ENCODE measurements at regions not wholly inside any gene's neighbourhood (a gene's known extent, or its start where the extent isn't known, plus 50 kb on each side); places are given as distances from the start of the nearest gene placed in this dataset.

- Histone ChIP-seq H2AK5ac (ENCODE audit: low read length, severe bottlenecking) (no peak overlapping the region), H3K4ac (ENCODE audit: low read depth in 1 of 2, low read length in 2 of 2) (no peak overlapping the region), H4K8ac (ENCODE audit: low read length) (no peak overlapping the region), H2BK12ac (ENCODE audit: low read length in 2 of 2) (no peak overlapping the region), H3K23ac (ENCODE audit: low read length in 2 of 2) (no peak overlapping the region), H3K14ac (ENCODE audit: low read length in 2 of 2) (no peak overlapping the region), H3K4me2 (ENCODE audit: low read length, poor library complexity, severe bottlenecking) (no peak overlapping the region), H3K79me1 (replicated peaks; ENCODE audit: low read length, poor library complexity, severe bottlenecking) (no peaks in the 10 kb centered on the region), H3K9me3 (ENCODE audit: control insufficient read depth, low read length) (no peaks in the 10 kb centered on the region), H3K4me3 (ENCODE audit: insufficient read depth in 1 of 2, low read depth in 1 of 2, low read length in 2 of 2) (no peak overlapping the region), H2BK15ac (ENCODE audit: low read depth, poor library complexity, severe bottlenecking) (no peak overlapping the region), H3K36me3 (ENCODE audit: control insufficient read depth in 1 of 2, insufficient read depth in 2 of 2, low read depth in 1 of 2, low read length in 2 of 2) (no peaks in the 10 kb centered on the region), H3K9ac (ENCODE audit: low read length) (no peak overlapping the region), H2BK5ac (ENCODE audit: low read depth, low read length, poor library complexity, severe bottlenecking) (no peak overlapping the region), H3K4me1 (ENCODE audit: control insufficient read depth, insufficient read depth, low read depth, low read length) (peaks cover under 1% of the 10 kb centered on the region), H4K91ac (ENCODE audit: low read length) (no peak overlapping the region), H3K27me3 (ENCODE audit: control insufficient read depth in 1 of 2, insufficient read depth in 1 of 2, low read length in 2 of 2) (no peaks in the 10 kb centered on the region), H2AFZ (ENCODE audit: low read depth, low read length) (no peak overlapping the region), H2BK120ac (ENCODE audit: low read depth, low read length) (no peak overlapping the region), H3K18ac (ENCODE audit: low read depth in 1 of 2, low read length in 2 of 2) (no peak overlapping the region), H3K27ac (ENCODE audit: low read length, poor library complexity, severe bottlenecking) (no peak overlapping the region)
- WGBS: 79% methylated on average over 2 of the region's 3 CpGs
- DNase-seq: peak; percentile 52
Observed at GRCh38 chr12:43099691-43100163, 452.3 kb downstream of the ADAMTS20 start.

- no peak overlapping the region for H2AFZ ChIP-seq (ENCODE audit: low read depth, low read length)
- no peaks in the 10 kb centered on the region for H3K27me3 ChIP-seq (ENCODE audit: control insufficient read depth in 1 of 2, insufficient read depth in 1 of 2, low read length in 2 of 2)
- no peak overlapping the region for H2BK15ac ChIP-seq (ENCODE audit: low read depth, poor library complexity, severe bottlenecking)
- H3K9me3 ChIP-seq (ENCODE audit: control insufficient read depth, low read length): no peaks in the 10 kb centered on the region
- no peak overlapping the region for H2BK12ac ChIP-seq (ENCODE audit: low read length in 2 of 2)
- H2AK5ac ChIP-seq (ENCODE audit: low read length, severe bottlenecking): no peak overlapping the region
- no peak overlapping the region for H3K18ac ChIP-seq (ENCODE audit: low read depth in 1 of 2, low read length in 2 of 2)
- H3K9ac ChIP-seq (ENCODE audit: low read length): no peak overlapping the region
- no peaks in the 10 kb centered on the region for H3K4me1 ChIP-seq (ENCODE audit: control insufficient read depth, insufficient read depth, low read depth, low read length)
- H2BK120ac ChIP-seq (ENCODE audit: low read depth, low read length): no peak overlapping the region
- no peak overlapping the region for H2BK5ac ChIP-seq (ENCODE audit: low read depth, low read length, poor library complexity, severe bottlenecking)
- 79% methylated on average over 5 of the region's 7 CpGs for WGBS
- H4K91ac ChIP-seq (ENCODE audit: low read length): no peak overlapping the region
- no peak overlapping the region for H3K4me3 ChIP-seq (ENCODE audit: insufficient read depth in 1 of 2, low read depth in 1 of 2, low read length in 2 of 2)
- DNase-seq: no peak
- H3K4ac ChIP-seq (ENCODE audit: low read depth in 1 of 2, low read length in 2 of 2): no peak overlapping the region
- no peak overlapping the region for H3K14ac ChIP-seq (ENCODE audit: low read length in 2 of 2)
- no peak overlapping the region for H3K4me2 ChIP-seq (ENCODE audit: low read length, poor library complexity, severe bottlenecking)
- H3K36me3 ChIP-seq (ENCODE audit: control insufficient read depth in 1 of 2, insufficient read depth in 2 of 2, low read depth in 1 of 2, low read length in 2 of 2): no peaks in the 10 kb centered on the region
- no peak overlapping the region for H4K8ac ChIP-seq (ENCODE audit: low read length)
- H3K79me1 ChIP-seq (replicated peaks; ENCODE audit: low read length, poor library complexity, severe bottlenecking): no peaks in the 10 kb centered on the region
- no peak overlapping the region for H3K27ac ChIP-seq (ENCODE audit: low read length, poor library complexity, severe bottlenecking)
- no peak overlapping the region for H3K23ac ChIP-seq (ENCODE audit: low read length in 2 of 2)
Observed at GRCh38 chr12:43098766-43099550, 453.0 kb downstream of the ADAMTS20 start.

GRCh38 chr12:43098071-43098470 lies 453.9 kb downstream of the ADAMTS20 start:
- Histone ChIP-seq H3K9ac (ENCODE audit: low read length) (no peak overlapping the region), H3K36me3 (ENCODE audit: control insufficient read depth in 1 of 2, insufficient read depth in 2 of 2, low read depth in 1 of 2, low read length in 2 of 2) (no peaks in the 10 kb centered on the region), H3K4ac (ENCODE audit: low read depth in 1 of 2, low read length in 2 of 2) (no peak overlapping the region)

GRCh38 chr12:43097471-43097870 lies 454.5 kb downstream of the ADAMTS20 start:
- no peak overlapping the region for H2BK120ac ChIP-seq (ENCODE audit: low read depth, low read length)
- no peak overlapping the region for H4K8ac ChIP-seq (ENCODE audit: low read length)
- no peak overlapping the region for H2BK12ac ChIP-seq (ENCODE audit: low read length in 2 of 2)
- no peak overlapping the region for H2AK5ac ChIP-seq (ENCODE audit: low read length, severe bottlenecking)
- WGBS: 95% methylated on average over 1 of the region's 1 CpG
- H3K27ac ChIP-seq (ENCODE audit: low read length, poor library complexity, severe bottlenecking): no peak overlapping the region
- no peak overlapping the region for H2BK15ac ChIP-seq (ENCODE audit: low read depth, poor library complexity, severe bottlenecking)
- no peak overlapping the region for H4K91ac ChIP-seq (ENCODE audit: low read length)
- no peak overlapping the region for H2BK5ac ChIP-seq (ENCODE audit: low read depth, low read length, poor library complexity, severe bottlenecking)
- no peaks in the 10 kb centered on the region for H3K36me3 ChIP-seq (ENCODE audit: control insufficient read depth in 1 of 2, insufficient read depth in 2 of 2, low read depth in 1 of 2, low read length in 2 of 2)
- no peak for DNase-seq
- H3K23ac ChIP-seq (ENCODE audit: low read length in 2 of 2): no peak overlapping the region
- no peak overlapping the region for H3K9ac ChIP-seq (ENCODE audit: low read length)
- no peak overlapping the region for H3K4ac ChIP-seq (ENCODE audit: low read depth in 1 of 2, low read length in 2 of 2)
- no peaks in the 10 kb centered on the region for H3K9me3 ChIP-seq (ENCODE audit: control insufficient read depth, low read length)
- no peak overlapping the region for H3K4me3 ChIP-seq (ENCODE audit: insufficient read depth in 1 of 2, low read depth in 1 of 2, low read length in 2 of 2)
- H3K18ac ChIP-seq (ENCODE audit: low read depth in 1 of 2, low read length in 2 of 2): no peak overlapping the region
- no peaks in the 10 kb centered on the region for H3K27me3 ChIP-seq (ENCODE audit: control insufficient read depth in 1 of 2, insufficient read depth in 1 of 2, low read length in 2 of 2)
- H3K14ac ChIP-seq (ENCODE audit: low read length in 2 of 2): no peak overlapping the region
- no peak overlapping the region for H2AFZ ChIP-seq (ENCODE audit: low read depth, low read length)
- no peak overlapping the region for H3K4me2 ChIP-seq (ENCODE audit: low read length, poor library complexity, severe bottlenecking)
- H3K79me1 ChIP-seq (replicated peaks; ENCODE audit: low read length, poor library complexity, severe bottlenecking): no peaks in the 10 kb centered on the region
- H3K4me1 ChIP-seq (ENCODE audit: control insufficient read depth, insufficient read depth, low read depth, low read length): no peaks in the 10 kb centered on the region

More at GRCh38 chr12:43098071-43098470, 453.9 kb downstream of the ADAMTS20 start:
- Histone ChIP-seq H3K4me1 (ENCODE audit: control insufficient read depth, insufficient read depth, low read depth, low read length) (no peaks in the 10 kb centered on the region), H2AFZ (ENCODE audit: low read depth, low read length) (no peak overlapping the region), H3K27ac (ENCODE audit: low read length, poor library complexity, severe bottlenecking) (no peak overlapping the region), H3K18ac (ENCODE audit: low read depth in 1 of 2, low read length in 2 of 2) (no peak overlapping the region), H3K4me2 (ENCODE audit: low read length, poor library complexity, severe bottlenecking) (no peak overlapping the region), H3K23ac (ENCODE audit: low read length in 2 of 2) (no peak overlapping the region), H4K91ac (ENCODE audit: low read length) (no peak overlapping the region), H2BK120ac (ENCODE audit: low read depth, low read length) (no peak overlapping the region), H4K8ac (ENCODE audit: low read length) (no peak overlapping the region), H3K9me3 (ENCODE audit: control insufficient read depth, low read length) (no peaks in the 10 kb centered on the region), H2AK5ac (ENCODE audit: low read length, severe bottlenecking) (no peak overlapping the region), H2BK12ac (ENCODE audit: low read length in 2 of 2) (no peak overlapping the region), H3K79me1 (replicated peaks; ENCODE audit: low read length, poor library complexity, severe bottlenecking) (no peaks in the 10 kb centered on the region), H3K4me3 (ENCODE audit: insufficient read depth in 1 of 2, low read depth in 1 of 2, low read length in 2 of 2) (no peak overlapping the region), H2BK15ac (ENCODE audit: low read depth, poor library complexity, severe bottlenecking) (no peak overlapping the region), H3K14ac (ENCODE audit: low read length in 2 of 2) (no peak overlapping the region), H2BK5ac (ENCODE audit: low read depth, low read length, poor library complexity, severe bottlenecking) (no peak overlapping the region), H3K27me3 (ENCODE audit: control insufficient read depth in 1 of 2, insufficient read depth in 1 of 2, low read length in 2 of 2) (no peaks in the 10 kb centered on the region)
- no peak for DNase-seq
